GM04503 (cell line): ENCODE measurements at regions not wholly inside any gene's neighbourhood (a gene's known extent, or its start where the extent isn't known, plus 50 kb on each side); places are given as distances from the start of the nearest gene placed in this dataset.
"Not testable (repeated sequence)": the region's sequence is repeated elsewhere in the genome, so short reads cannot be mapped to it uniquely, and the experiment has no call there.

Experiments used
- DNase-seq: peaks from one replicate; pipeline ENCODE4 v3.0.0-alpha.2; 2012; ENCODE audit warnings: low read depth

DNA sequence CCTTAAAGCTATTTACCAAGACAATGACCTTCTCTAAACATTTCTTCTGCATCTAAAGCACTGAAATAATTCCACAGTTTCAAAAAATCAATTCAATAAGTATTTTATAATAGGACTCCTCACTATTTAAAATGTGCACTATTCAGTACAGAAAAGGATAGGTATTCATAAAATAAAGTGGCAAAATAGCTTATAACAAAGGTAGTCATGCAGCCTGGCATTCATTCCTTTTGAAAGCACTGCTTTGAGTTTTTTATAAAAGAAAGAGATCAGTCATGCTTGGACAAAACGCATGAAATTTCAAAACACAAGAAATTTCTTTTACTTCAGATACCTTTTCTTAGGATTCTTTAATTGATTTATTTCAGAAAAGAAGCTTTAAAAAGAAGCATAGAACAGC lies 689.7 kb upstream of the PHF14 start:
- DNase-seq: no peak

DNA sequence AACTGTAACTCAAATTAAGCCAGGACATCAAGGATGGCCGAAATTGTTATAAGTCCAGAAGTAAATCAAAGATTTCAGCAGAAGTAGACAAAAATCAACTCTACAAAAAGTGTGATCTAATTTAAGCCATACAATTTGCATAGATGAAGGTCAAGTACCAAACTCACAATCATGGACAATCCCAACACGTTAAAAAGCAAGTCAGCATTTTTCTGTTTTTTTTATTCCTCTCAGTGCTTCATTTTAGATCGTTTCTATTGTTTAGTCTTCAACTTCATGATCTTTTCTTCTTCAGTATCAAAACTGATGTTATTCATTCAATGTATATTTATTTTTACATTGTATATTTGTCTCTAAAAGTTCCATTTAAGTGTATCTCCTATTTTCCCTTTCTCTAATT lies 674.3 kb upstream of the PHF14 start:
- no peak for DNase-seq

DNA sequence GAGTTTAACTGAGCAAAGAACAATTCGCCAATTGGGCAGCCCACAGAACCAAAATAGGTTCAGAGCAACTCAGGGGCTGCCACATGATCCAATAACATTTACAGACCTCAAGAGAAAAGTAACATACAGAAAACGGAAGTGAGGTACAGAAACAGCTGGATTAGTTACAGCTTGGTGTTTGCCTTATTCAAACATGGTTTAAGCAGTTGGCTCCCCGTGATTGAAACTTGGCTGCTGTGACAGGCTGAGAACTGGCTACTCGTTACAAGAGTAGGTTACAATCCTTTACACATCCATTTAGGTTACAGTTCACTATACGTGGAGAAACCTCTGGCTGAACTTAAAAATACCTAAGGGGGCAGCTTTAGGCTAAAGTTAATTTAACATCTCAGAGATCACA lies 673.1 kb upstream of the PHF14 start:
- no peak for DNase-seq

- DNase-seq: no peak
Observed at GRCh38 chr7:10308276-10308675, 665.4 kb upstream of the PHF14 start.

GRCh38 chr7:10312942-10313341 lies 660.7 kb upstream of the PHF14 start:
- DNase-seq: no peak

DNA sequence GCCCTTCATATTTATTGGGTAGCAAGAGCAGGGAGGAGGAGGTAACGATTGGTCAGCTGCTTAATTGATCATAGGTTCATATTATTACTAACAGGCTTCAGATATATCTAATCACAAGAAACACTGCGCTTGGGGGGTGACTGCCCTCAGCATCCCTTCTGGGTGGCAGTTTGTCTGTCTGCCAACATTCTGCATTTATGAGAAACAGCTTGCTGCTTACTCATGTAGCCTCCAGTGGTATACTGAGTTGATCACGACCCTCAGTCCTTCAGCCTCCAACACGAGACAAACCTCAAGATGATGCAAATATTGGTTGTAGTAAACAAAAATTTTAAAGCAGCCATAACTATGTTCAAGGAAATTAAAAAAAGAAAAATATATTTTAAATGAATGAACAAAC lies 657.8 kb upstream of the PHF14 start:
- DNase-seq: no peak

- DNase-seq: no peak
Observed at GRCh38 chr7:10316488-10316887, 657.2 kb upstream of the PHF14 start.

DNA sequence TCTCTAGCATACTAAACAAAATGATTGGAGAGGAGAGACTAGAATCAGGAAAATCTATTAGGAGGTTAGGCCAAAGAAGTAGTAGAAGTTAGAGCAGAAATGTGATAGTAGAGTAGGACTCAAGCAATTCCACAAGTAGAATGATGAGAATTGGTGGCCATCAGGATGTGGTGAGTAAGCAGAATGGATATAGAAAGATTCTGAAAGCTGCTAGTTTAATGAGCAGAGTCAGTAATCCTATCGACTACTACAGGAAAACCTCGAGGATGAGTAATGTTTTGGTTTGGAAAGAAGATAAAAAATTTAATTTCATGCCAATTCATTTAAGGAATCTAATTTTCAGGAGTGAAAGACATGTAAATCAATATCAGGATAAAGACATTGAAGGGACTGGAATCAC lies 648.3 kb upstream of the PHF14 start:
- no peak for DNase-seq

GRCh38 chr7:10343108-10343507 lies 630.6 kb upstream of the PHF14 start:
- no peak for DNase-seq

DNA sequence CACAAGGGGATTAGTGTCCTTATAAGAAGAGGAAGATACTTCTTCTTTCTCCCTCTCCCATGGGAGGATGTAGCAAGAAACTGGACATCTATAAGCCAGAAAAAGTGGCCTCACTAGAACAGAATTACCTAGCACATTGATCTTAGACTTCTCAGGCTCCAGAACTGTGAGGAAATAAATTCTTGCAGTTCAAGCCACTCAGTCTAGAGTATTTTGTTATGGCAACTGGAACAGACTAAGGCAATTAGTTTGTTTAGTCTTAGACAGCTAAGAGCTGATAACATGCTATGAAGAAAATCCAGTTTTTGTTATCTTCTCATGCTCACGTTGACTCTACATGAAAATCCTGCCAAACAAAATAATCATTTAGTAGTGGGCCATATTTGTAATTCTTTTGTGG lies 627.6 kb upstream of the PHF14 start:
- no peak for DNase-seq

GRCh38 chr7:10355816-10356215 lies 617.9 kb upstream of the PHF14 start:
- DNase-seq: no peak

GRCh38 chr7:10360050-10360449 lies 613.6 kb upstream of the PHF14 start:
- no peak for DNase-seq

GRCh38 chr7:10401793-10402192 lies 571.9 kb upstream of the PHF14 start:
- DNase-seq: no peak

- DNase-seq: no peak
Observed at GRCh38 chr7:10412422-10413019, 561.2 kb upstream of the PHF14 start.

GRCh38 chr7:10418985-10419384 lies 554.7 kb upstream of the PHF14 start:
- DNase-seq: no peak

- DNase-seq: no peak
Observed at GRCh38 chr7:10429031-10429430, 544.6 kb upstream of the PHF14 start.

- no peak for DNase-seq
Observed at GRCh38 chr7:10429511-10429910, 544.2 kb upstream of the PHF14 start.

DNA sequence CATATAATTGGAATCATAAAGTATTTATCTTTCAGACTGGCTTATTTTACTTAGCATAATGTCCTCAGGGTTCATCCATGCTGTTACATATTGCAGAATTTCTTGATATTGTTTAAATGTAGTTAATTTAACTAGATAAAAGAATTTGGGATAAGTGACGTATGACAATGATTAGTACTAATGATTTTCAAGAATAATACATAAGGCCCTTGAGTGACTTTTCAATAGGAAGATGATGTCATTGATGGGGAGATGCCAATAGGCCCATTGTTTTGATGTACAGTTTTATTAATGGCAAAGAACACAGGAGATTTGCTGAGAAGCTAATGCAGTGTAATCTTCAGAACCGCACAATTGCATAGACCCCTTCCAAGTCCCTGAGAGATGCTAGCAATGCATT lies 537.4 kb upstream of the PHF14 start:
- no peak for DNase-seq

DNA sequence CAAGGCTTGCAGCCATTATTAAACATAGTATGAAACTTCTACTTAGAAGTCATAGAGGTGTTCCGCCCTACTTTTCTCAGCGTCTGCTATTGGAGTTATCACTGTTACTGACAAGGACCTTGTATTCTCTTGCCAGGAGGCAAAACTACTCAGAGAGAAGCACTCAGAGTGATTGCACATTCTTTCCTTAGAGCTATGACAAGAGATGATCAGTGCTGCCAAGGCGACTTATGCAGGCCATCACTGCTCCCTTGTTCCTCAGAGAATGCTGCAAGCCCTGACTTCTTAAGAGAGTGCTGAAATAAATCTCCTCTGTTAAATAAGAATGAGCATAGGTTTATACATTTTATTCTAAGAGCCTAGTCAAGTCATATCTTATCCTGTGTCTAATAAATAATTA lies 534.6 kb upstream of the PHF14 start:
- DNase-seq: no peak

DNA sequence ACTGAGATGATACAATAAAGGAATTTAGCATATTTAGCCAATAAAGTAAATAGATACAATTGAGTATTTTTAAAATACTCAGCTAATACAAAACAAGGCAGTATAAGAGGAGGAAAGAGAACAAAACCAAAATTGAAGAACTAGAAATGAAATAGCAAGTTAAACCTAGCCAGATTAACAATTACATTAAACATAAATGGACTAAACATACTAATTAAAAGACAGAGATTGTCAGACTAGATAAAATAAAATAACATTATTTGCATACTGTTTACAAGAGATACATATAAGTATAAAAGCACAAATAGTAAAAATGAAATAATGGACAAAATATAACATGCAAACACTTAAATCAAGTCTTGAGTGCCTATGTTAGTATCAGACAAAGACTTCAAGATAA lies 517.7 kb upstream of the PHF14 start:
- DNase-seq: no peak

DNA sequence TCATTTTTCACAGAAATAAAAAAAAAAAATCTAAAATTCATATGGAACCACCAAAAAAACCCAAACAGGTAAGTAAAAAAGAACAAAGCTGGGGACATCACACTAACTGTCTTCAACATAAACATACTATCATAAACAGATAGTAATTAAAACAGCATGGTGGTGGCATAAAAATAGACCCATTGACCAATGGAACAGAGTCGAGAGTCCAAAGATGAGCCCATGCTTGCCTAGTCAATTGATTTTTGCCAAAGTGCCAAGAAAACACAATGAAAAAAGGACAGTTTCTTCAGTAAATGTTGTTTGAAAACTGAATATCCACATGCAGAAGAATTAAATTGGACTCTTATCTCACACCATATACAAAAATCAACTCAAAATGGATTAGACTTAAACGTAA lies 513.2 kb upstream of the PHF14 start:
- no peak for DNase-seq

GRCh38 chr7:10463701-10464100 lies 510.0 kb upstream of the PHF14 start:
- DNase-seq: no peak

- not testable (repeated sequence) for DNase-seq
Observed at GRCh38 chr7:10465536-10465935, 508.1 kb upstream of the PHF14 start.

GRCh38 chr7:10468908-10469307 lies 504.8 kb upstream of the PHF14 start:
- no peak for DNase-seq

DNA sequence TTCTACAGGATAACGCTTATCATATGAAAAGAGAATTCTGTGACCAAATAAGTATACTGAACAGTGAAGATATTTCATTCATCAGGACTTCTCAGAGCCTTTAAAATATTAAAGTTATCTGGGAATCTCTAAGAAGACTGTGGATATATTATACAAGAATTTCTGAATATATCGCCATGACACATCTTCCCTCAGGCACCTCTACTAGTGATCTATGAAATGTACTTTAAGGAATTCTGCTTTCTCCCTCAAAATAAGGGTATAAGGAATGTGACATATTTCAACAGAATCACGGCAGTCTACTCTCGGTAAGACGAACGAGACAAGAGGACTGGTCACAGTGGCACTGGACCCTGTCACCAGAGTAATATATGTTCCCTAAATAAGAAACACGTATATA lies 504.2 kb upstream of the PHF14 start:
- no peak for DNase-seq
